ENCODE measurements at regions not wholly inside any gene's neighbourhood (a gene's known extent, or its start where the extent isn't known, plus 50 kb on each side); places are given as distances from the start of the nearest gene placed in this dataset.

DNA sequence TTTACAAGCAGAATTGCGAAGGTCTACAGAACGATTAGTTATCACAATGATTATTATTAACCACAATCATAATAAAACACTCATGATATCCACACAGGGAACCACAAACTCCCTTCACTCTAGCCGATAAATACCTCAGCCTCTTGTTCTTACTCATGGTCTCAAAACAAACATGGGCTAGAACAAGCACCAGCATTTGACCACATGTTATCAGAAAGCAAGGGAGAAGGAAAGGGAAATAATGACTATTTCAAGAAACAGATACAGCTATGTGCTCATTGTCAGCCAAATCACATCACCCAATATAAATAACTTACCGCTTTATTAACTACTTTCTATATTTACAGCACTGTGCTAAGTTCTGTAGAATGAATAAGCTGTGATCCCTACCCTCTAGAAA is 663.2 kb upstream of the HTR2C start:
- no peak for DNase-seq (ENCODE audit: low spot score)
- no peaks in the 10 kb centered on the region for H3K4me1 ChIP-seq (ENCODE audit: insufficient read depth, low read length)
- H4K20me1 ChIP-seq (ENCODE audit: insufficient read depth, low read length) = no peaks in the 10 kb centered on the region
- no peaks in the 10 kb centered on the region for H3K9me3 ChIP-seq (ENCODE audit: low read length)
- H3K79me2 ChIP-seq (ENCODE audit: insufficient read depth, low read length) = no peaks in the 10 kb centered on the region
- in situ Hi-C loops (cut with HindIII; ENCODE audit: extremely low pct_ligation_motif_present, low pct_unique_long_range_greater_than_20kb) (no loop called here), intact Hi-C loops (cut with micrococcal nuclease; ENCODE audit: unreplicated experiment) (no loop called here)
- peak; percentile 18 for FAIRE-seq
- ATAC-seq = no peak
- 4% methylated on average over 4 of the region's 4 CpGs for WGBS (ENCODE audit: low lambda C conversion rate)
- H2AFZ ChIP-seq (ENCODE audit: low read length) = no peak overlapping the region
- H3K4me2 ChIP-seq (ENCODE audit: low read depth, low read length) = no peak overlapping the region
- no peaks in the 10 kb centered on the region for H3K27me3 ChIP-seq (ENCODE audit: control insufficient read depth in 1 of 2, insufficient read depth in 2 of 2, low read length in 2 of 2)
- H3K4me3 ChIP-seq (replicated peaks in 1 of 3; ENCODE audit: insufficient read depth in 1 of 3, low read depth in 2 of 3, low read length in 3 of 3) = no peak overlapping the region
- TF ChIP-seq BHLHE40 (IDR thresholded peaks at IDR 0.05; ENCODE audit: low read length) = no peak
- no peak for TF ChIP-seq ZNF230 (CRISPR knock-in tag; IDR thresholded peaks at IDR 0.05)
- no peak for TF ChIP-seq TEAD2 (CRISPR knock-in tag; IDR thresholded peaks at IDR 0.05)
- TF ChIP-seq ZFP90 (CRISPR knock-in tag; IDR thresholded peaks at IDR 0.05; ENCODE audit: borderline replicate concordance) = no peak
- no peak for TF ChIP-seq FOSL2 (CRISPR knock-in tag; IDR thresholded peaks at IDR 0.05)
- TF ChIP-seq, protein P1, sequence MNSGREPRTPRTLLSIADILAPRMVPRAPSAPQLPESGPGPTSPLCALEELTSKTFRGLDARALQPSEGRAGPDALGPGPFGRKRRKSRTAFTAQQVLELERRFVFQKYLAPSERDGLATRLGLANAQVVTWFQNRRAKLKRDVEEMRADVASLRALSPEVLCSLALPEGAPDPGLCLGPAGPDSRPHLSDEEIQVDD (CRISPR knock-in tag; IDR thresholded peaks at IDR 0.05; ENCODE audit: borderline replicate concordance) = no peak
- POLR2A ChIA-PET = no interaction called here
- BruUV-seq (replicated peaks) = no TSS peak
- H3K27ac ChIP-seq (ENCODE audit: extremely low read length, insufficient read depth, low read length) = no peak overlapping the region
- no peak overlapping the region for H3K9ac ChIP-seq (ENCODE audit: insufficient read depth, low read depth, low read length)
- H3K36me3 ChIP-seq (replicated peaks in 1 of 2; ENCODE audit: control insufficient read depth in 1 of 2, insufficient read depth in 2 of 2, low read length in 2 of 2) = no peaks in the 10 kb centered on the region
- CTCF ChIA-PET (ENCODE audit: low intra/inter-chr PET ratio, low total read pairs) = no interaction called here

DNA sequence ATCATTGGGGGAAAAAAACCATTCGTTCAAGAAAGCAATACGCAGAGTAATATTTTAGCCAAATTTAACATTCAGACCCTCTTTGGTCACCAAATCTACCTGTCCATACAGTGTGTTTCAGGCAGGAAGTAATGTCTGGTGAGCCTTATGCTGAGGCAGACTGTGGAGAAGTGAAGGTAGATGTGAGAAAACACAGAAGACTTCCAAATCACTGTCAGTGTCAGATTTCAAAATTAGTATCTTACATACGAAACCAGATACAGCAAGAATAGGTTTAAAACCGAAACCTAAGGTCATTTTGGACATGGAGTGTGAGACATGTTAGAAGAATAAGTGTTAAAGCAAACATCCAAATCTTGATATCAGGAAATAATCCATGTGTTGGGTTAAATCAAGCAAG is 664.5 kb upstream of the HTR2C start:
- in situ Hi-C loops (cut with HindIII; ENCODE audit: extremely low pct_ligation_motif_present, low pct_unique_long_range_greater_than_20kb) (no loop called here), intact Hi-C loops (cut with micrococcal nuclease; ENCODE audit: unreplicated experiment) (no loop called here)
- no peaks in the 10 kb centered on the region for H4K20me1 ChIP-seq (ENCODE audit: insufficient read depth, low read length)
- whole genome bisulfite sequencing (ENCODE audit: low lambda C conversion rate) = 3% methylated on average over 4 of the region's 4 CpGs
- H3K4me2 ChIP-seq (ENCODE audit: low read depth, low read length) = no peak overlapping the region
- H3K27ac ChIP-seq (ENCODE audit: extremely low read length, insufficient read depth, low read length) = no peak overlapping the region
- no peaks in the 10 kb centered on the region for H3K9me3 ChIP-seq (ENCODE audit: low read length)
- H3K79me2 ChIP-seq (ENCODE audit: insufficient read depth, low read length) = no peaks in the 10 kb centered on the region
- ChIA-PET POLR2A (no interaction called here), CTCF (ENCODE audit: low intra/inter-chr PET ratio, low total read pairs) (no interaction called here)
- no peaks in the 10 kb centered on the region for H3K4me1 ChIP-seq (ENCODE audit: insufficient read depth, low read length)
- ATAC-seq (no peak), DNase-seq (ENCODE audit: low spot score) (no peak), FAIRE-seq (no peak)
- H3K36me3 ChIP-seq (replicated peaks in 1 of 2; ENCODE audit: control insufficient read depth in 1 of 2, insufficient read depth in 2 of 2, low read length in 2 of 2) = no peaks in the 10 kb centered on the region
- no peak overlapping the region for H3K9ac ChIP-seq (ENCODE audit: insufficient read depth, low read depth, low read length)
- no peaks in the 10 kb centered on the region for H3K27me3 ChIP-seq (ENCODE audit: control insufficient read depth in 1 of 2, insufficient read depth in 2 of 2, low read length in 2 of 2)
- no peak for TF ChIP-seq ZNF331 (CRISPR knock-in tag; IDR thresholded peaks at IDR 0.05)
- TF ChIP-seq BRF2 (CRISPR knock-in tag; IDR thresholded peaks at IDR 0.05) = no peak
- no peak for TF ChIP-seq HDAC1 (CRISPR knock-in tag; IDR thresholded peaks at IDR 0.05)
- TF ChIP-seq MED8 (CRISPR knock-in tag; IDR thresholded peaks at IDR 0.05; ENCODE audit: insufficient replicate concordance) = no peak
- H3K4me3 ChIP-seq (replicated peaks in 1 of 3; ENCODE audit: insufficient read depth in 1 of 3, low read depth in 2 of 3, low read length in 3 of 3) = no peak overlapping the region
- BruUV-seq (replicated peaks) = no TSS peak
- no peak overlapping the region for H2AFZ ChIP-seq (ENCODE audit: low read length)
